ENCODE measurements at regions not wholly inside any gene's neighbourhood (a gene's known extent, or its start where the extent isn't known, plus 50 kb on each side); places are given as distances from the start of the nearest gene placed in this dataset.
"Not testable (repeated sequence)": the region's sequence is repeated elsewhere in the genome, so short reads cannot be mapped to it uniquely, and the experiment has no call there.

DNA sequence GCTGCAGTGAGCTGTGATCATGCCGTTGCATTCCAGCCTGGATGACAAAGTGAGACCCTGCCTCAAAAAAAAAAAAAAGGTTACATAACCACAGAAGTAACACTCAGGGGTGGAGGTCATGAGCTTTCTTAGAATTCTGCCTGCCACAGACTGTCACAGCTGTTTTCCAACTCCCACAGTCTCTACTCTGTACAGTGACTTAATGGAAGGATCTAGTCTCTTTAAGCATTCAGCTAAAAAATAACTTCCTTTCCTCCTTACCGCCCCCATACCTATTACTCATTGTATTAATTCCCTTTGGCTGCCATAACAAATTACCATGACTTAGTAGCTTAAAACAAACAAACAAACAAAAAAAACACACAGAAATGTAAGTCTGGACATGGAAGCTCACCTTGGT lies 99.6 kb upstream of the UBE2E1 start:
- DNase-seq (ENCODE audit: low read depth in 2 of 2), result no peak

DNA sequence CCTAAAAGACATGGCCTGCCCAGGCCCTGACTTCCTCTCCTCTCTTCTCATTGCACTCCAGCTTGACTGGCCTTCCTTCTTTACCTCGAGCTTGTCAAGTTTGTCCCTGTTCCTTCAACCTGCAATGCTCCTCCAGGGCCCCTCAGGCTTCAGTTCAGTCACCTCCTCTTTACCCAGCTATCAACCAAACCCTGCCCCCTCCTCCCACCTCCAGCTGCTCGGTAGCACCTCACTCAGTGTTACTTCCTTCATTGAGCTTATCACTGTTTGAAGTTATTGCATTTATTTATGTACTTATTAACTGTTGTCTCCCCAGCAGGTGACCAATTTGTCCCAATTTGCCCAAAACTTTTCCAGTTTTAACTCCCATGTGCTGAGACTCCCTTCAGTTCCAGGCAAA lies 95.8 kb upstream of the UBE2E1 start:
- no peak for DNase-seq (ENCODE audit: low read depth in 2 of 2)

DNA sequence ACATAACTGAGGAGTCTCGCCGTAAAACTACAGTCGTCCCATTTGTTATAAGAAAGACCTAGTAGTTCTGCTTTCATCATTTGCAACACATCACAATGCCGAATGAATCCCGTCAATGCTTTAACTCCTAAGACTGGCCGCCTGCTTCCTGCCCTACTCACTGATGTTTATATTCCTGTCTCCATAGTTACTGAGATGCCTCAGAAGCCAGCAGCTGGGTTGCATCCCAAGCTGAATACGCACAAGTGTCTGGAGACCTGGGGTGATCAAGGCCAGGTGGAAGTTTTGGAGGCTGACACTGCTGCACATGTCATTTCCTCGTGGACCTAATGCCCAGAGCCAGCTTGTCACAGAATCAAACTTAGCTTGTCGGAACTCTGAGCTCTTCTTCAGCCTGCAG lies 95.2 kb upstream of the UBE2E1 start:
- DNase-seq (ENCODE audit: low read depth in 2 of 2), result no peak

GRCh38 chr3:23711916-23712494 lies 93.8 kb upstream of the UBE2E1 start:
- DNase-seq (ENCODE audit: low read depth in 2 of 2), result no peak

DNA sequence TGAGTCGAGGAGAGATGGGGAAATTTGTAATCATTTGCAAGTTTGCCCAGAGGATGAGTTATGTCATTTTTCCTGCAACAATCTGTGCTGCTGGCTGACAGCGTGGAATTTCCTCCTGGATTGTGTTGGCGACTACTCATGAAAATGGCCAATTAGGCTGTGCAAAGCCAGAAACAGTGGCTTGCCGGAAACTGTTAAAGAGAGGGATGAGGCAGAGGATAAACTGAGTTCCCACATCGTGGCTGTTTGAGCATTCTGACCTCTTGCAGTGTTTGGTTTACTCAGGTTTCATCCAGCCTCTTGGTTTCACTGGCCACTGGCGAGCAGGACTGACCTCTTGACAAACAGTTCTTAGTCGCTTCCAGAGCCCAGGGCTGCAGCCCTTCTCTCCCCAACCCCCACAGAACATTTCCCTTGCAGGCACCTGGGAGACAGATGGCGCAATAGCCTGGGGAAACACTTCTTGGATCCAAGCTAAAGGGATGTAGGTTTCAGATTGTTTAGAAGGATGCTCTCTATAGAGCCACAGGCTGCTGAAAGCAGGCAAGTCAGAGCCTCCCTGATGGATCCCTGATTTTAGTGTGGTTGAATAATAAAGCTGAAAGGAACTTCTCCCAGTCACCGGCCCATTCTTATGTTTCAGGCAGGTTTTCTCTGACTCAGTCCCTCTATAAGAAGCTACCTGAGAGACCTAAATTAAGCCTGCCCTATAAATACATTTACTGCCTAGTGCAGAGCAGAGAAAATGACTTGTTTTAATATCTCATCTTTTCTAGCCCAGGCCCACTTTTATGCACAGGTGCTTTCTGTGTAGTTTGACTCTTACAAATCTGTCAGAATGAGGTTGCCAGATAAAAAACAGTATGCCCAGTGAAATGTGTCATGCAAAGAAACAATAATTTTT lies 92.8 kb upstream of the UBE2E1 start:
- no peak for DNase-seq (ENCODE audit: low read depth in 2 of 2)

DNA sequence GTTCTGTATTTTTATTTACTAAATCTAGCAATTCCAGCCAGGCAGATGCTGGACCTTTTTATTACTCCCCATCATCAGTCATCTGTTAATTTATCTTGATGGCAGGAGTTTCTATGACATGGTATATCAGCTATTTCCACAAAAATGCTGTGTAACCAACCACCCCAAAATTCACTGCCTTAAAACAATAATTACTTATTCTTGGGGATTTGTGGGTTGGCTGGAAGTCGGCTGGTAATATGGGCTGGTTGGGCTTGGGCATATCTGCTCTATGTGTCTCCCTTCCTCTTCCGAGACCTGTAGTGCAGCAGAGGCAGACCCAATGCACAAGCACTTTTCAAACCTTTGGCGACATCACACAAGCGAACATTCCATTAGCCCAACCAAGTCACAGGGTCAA lies 92.1 kb upstream of the UBE2E1 start:
- no peak for DNase-seq (ENCODE audit: low read depth in 2 of 2)

- DNase-seq (ENCODE audit: low read depth in 2 of 2), result no peak
Measured at GRCh38 chr3:23720059-23720458, 85.7 kb upstream of the UBE2E1 start.

DNA sequence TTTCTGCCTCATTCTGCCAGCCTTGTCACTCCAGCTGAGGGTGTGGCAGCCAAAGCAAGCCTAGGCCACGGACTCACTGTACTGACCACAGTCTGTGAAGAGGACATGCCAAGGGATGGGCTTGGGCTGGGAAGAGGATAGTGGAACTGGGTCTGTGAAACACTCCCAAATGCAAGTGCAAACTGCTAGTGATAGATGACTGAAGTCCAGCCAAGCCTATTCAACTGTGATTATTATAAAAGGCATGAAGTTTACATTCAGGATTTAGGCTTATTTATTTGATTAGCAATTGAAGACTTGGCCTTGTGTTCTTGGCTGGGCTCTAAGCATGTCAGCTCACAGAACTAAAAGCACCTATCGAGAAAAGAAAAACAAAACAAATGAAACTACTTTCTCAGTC lies 84.9 kb upstream of the UBE2E1 start:
- no peak for DNase-seq (ENCODE audit: low read depth in 2 of 2)

GRCh38 chr3:23723141-23723540 lies 82.6 kb upstream of the UBE2E1 start:
- DNase-seq (ENCODE audit: low read depth in 2 of 2), result no peak

- no peak for DNase-seq (ENCODE audit: low read depth in 2 of 2)
Measured at GRCh38 chr3:23723930-23724329, 81.8 kb upstream of the UBE2E1 start.

- no peak for DNase-seq (ENCODE audit: low read depth in 2 of 2)
Measured at GRCh38 chr3:23726811-23727548, 78.8 kb upstream of the UBE2E1 start.

DNA sequence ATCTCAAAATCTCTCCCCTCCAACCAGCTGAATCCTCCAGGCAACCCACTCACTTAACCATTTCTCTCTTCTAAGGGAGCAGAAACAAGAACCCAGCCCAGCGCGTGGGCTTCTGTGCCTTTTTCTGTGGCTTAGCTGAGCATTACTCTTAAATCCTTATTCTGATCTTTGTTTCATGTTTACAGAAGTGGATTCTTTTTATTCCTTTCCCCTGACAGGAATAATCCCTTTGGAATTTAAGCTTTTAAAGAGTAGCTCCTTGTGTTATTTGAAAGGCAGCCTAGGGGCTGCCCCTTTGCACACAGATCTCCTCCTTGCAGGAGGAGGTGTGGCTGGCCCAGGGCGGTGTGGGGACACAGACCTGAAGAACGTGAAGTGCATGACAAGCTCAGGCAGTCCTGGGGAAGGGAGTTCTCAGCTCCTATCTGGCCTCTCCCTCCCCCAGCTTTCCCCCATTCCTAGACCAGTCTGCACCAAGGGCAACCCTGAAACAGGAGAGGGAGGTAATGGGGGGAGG lies 77.1 kb upstream of the UBE2E1 start:
- DNase-seq (ENCODE audit: low read depth in 2 of 2), result no peak

DNA sequence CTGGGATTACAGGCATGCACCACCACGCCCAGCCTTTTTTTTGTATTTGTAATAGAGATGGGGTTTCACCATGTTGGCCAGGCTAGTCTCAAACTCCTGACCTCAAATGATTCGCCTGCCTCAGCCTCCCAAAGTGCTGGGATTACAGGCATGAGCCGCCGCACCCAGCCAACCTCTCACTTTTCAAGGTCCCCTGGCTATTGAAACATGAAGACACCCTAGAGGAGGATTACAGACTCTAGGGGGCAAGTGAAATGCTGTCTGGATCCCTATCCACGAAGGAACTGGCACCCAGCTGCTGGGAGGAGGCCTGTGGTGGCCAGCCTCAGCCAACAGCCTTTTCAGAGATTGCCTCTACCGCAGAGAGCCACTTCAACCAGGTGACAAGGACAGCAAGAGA lies 76.4 kb upstream of the UBE2E1 start:
- not testable (repeated sequence) for DNase-seq (ENCODE audit: low read depth in 2 of 2)

DNA sequence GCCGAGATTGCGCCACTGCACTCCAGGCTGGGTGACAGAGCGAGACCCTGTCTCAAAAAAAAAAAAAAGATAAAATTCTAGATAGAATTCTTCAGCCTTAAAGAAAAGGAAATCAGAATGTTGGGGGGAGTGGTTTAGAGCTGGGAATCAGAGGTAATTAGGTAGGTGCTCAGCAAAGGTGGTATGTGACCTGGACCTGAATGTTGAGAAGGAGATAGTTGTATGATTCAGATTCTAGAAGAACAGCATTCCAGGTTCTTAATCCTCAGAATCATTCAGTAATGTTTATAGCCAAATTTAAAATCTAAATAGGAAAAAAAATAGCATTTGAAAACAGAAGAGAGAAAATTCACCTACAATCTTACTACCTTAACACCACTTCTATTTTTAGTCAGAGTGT lies 71.3 kb upstream of the UBE2E1 start:
- no peak for DNase-seq (ENCODE audit: low read depth in 2 of 2)

GRCh38 chr3:23735062-23735461 lies 70.7 kb upstream of the UBE2E1 start:
- DNase-seq (ENCODE audit: low read depth in 2 of 2), result no peak

DNA sequence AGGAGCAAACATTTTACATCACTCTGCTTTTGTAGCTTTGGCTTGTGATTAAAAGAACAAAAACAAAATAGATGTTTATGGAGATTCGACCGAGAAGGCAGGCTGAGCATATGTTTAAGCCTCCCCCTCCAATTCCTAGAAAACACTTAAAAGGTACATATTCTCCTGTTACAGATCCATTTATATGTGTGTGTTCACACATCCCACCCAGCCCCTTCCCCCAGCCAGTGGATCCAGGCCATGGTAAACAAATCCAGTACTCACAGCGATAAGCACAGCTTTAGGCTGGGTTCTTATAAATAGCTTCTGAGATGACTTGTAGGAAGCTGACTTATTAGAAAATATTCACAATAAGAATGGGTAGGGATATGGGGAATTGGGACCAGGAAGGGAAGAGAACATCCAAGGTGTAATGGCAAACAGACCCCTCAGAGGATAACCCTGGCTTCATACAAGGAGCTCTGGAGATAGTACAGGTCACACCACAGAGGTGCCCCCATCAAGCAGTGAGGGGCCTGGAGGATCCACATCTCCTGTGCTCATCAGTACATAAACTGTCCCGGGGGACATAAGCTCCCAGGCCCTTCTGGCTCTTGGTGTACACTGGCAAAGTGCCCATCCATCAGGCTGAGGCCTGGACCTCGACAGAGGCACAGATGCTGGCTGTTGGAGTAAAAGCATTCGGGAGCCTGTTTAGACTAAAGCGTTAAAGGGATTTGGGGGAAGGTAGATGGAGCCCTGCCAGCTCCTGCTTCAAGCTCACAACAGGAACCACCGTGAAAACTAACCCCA lies 70.0 kb upstream of the UBE2E1 start:
- no peak for DNase-seq (ENCODE audit: low read depth in 2 of 2)

DNA sequence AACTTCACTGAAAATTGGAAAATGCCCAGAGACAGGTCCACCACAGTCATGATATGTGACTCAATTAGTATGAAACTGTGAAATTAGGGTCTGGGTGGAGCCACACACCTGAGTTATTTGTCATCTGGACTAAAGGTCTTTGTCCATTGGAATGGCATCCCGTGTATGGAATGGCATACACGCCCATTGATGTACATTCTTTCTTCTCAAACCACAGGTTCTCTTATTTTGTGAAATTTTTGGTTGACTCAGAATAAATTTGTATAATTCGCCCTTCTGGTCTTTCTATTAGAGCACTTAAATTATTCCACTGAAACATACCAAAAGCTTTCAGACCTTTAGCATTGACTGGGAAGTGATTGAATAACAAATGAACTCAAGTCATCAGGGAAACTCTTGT lies 66.8 kb upstream of the UBE2E1 start:
- DNase-seq (ENCODE audit: low read depth in 2 of 2), result no peak

DNA sequence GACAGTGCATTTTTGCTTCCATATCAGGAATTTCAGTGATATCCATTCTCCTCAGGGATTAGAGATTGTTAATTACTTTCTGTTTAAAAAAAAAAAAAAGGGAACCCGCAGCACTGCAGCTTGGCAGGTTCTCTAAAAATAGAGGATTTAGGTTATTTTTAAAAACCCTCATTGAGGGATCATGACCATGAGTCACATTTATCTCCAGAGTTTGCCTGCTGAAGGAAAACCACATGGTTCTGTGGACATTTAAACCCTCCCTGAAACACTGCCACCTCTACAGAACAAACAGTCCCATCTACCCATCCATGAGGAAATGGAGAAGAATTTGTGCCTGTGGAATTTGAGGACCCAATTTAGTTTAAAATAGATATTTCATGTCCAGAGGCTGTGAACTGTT lies 66.2 kb upstream of the UBE2E1 start:
- DNase-seq (ENCODE audit: low read depth in 2 of 2), result no peak

DNA sequence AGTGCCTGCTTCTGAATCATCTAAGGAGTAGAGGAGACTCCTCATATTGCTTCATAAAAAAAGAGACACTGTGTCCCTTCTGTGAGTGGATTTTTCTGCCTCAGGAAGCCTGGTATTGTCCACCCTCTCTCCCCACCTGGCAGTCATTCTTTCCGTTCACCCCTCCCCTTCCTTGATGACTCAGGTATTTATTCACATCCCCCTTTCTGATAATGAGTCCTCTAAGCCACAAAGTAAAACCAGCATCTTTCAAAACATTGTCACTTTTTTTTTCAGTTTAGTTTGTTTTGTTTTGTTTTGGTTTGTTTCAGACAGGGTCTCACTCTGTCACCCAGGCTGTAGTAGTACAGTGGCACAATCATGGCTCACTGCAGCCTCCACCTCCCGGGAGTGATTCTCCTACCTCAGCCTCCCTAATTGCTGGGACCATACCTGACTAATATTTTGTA lies 65.2 kb upstream of the UBE2E1 start:
- peak; percentile 13 to 47 for DNase-seq (ENCODE audit: low read depth in 2 of 2)

- DNase-seq (ENCODE audit: low read depth in 2 of 2), result no peak
Measured at GRCh38 chr3:23741036-23741706, 64.6 kb upstream of the UBE2E1 start.

GRCh38 chr3:23743141-23743784 lies 62.5 kb upstream of the UBE2E1 start:
- no peak for DNase-seq (ENCODE audit: low read depth in 2 of 2)
